Keratinocyte (primary cell): ENCODE measurements at regions not wholly inside any gene's neighbourhood (a gene's known extent, or its start where the extent isn't known, plus 50 kb on each side); places are given as distances from the start of the nearest gene placed in this dataset.

Source experiments
- DNase-seq: peaks from one replicate; pipeline ENCODE4 v3.0.0-alpha.2; 2011; ENCODE audit warnings: low read depth, missing footprints, low spot score
- FAIRE-seq: peaks from 2 replicates; lab custom pipeline; 2011; peaks lifted over from hg19 to GRCh38; lab: Jason Lieb, UNC
- H2AFZ ChIP-seq: 2 replicates; pipeline ENCODE4 v1.6.0; 2012; ENCODE audit warnings: low read length, control low read depth, inconsistent platforms; ENCODE audit not compliant: control insufficient read depth
- H3K27ac ChIP-seq: 2 replicates; pipeline ENCODE4 v1.5.1; 2011; ENCODE audit warnings: low read length; ENCODE audit not compliant: control insufficient read depth, insufficient read depth
- H3K27me3 ChIP-seq: 3 replicates; pipeline ENCODE4 v1.6.0; 2011; ENCODE audit warnings: low read length; ENCODE audit not compliant: control insufficient read depth, insufficient read depth; ENCODE audit errors: extremely low read depth
- H3K36me3 ChIP-seq, 2 experiments: 2 replicates in 1 of 2; 3 replicates in 1 of 2; pipeline ENCODE4 v1.5.1; 2011; ENCODE audit warnings: low read length in 2 of 2, mild to moderate bottlenecking in 1 of 2; ENCODE audit not compliant: control insufficient read depth in 2 of 2, insufficient read depth in 2 of 2; ENCODE audit errors: extremely low read depth in 1 of 2
- H3K4me1 ChIP-seq: 3 replicates; pipeline ENCODE4 v1.5.1; 2011; ENCODE audit warnings: low read length; ENCODE audit not compliant: control insufficient read depth, insufficient read depth; ENCODE audit errors: extremely low read depth
- H3K4me2 ChIP-seq: 3 replicates; pipeline ENCODE4 v1.6.0; 2011; ENCODE audit warnings: low read depth, low read length; ENCODE audit not compliant: control insufficient read depth, insufficient read depth; ENCODE audit errors: extremely low read depth
- H3K4me3 ChIP-seq, 3 experiments: fragments of 200-600 bp in 1 of 3; sonication (generic) in 1 of 3; 2 replicates in 2 of 3; 3 replicates in 1 of 3; pipeline ENCODE4 v1.5.1; 2011 to 2016; ENCODE audit warnings: low read length in 3 of 3, mild to moderate bottlenecking in 3 of 3, control low read depth in 2 of 3, inconsistent platforms in 1 of 3, low read depth in 1 of 3, mixed read lengths in 1 of 3, mixed run types in 1 of 3, moderate library complexity in 1 of 3; ENCODE audit not compliant: control insufficient read depth in 2 of 3, insufficient read depth in 2 of 3; ENCODE audit errors: extremely low read depth in 1 of 3
- H3K79me2 ChIP-seq: 2 replicates; pipeline ENCODE4 v1.6.0; 2012; ENCODE audit warnings: low read length; ENCODE audit not compliant: control insufficient read depth, insufficient read depth
- H3K9ac ChIP-seq: 3 replicates; pipeline ENCODE4 v1.6.0; 2011; ENCODE audit warnings: low read length; ENCODE audit not compliant: control insufficient read depth, insufficient read depth; ENCODE audit errors: extremely low read depth
- H3K9me1 ChIP-seq: 3 replicates; pipeline ENCODE4 v1.6.0; 2011; ENCODE audit warnings: low read length; ENCODE audit not compliant: control insufficient read depth, insufficient read depth; ENCODE audit errors: extremely low read depth
- H3K9me3 ChIP-seq: 2 replicates; pipeline ENCODE4 v1.5.1; 2012; ENCODE audit warnings: low read depth, low read length; ENCODE audit not compliant: control insufficient read depth
- H4K20me1 ChIP-seq: 3 replicates; pipeline ENCODE4 v1.6.0; 2011; ENCODE audit warnings: low read length; ENCODE audit not compliant: control insufficient read depth, insufficient read depth; ENCODE audit errors: extremely low read depth
- EZH2 ChIP-seq: IDR thresholded peaks from one replicate; pipeline ENCODE4 v1.6.1; 2012; ENCODE audit warnings: inconsistent platforms, mild to moderate bottlenecking, low read length, moderate library complexity
- dilution Hi-C: fragments of 300-500 bp; cut with MboI; formaldehyde crosslinking; loops from one replicate; pipeline ENCODE4 v1.7.0; 2020; ENCODE audit warnings: low sequenced_read_pairs; ENCODE audit not compliant: extremely low pct_ligation_motif_present
- TF ChIP-seq, protein P1 (sequence below), 3 experiments: IDR thresholded peaks in 1 of 3; conservative IDR thresholded peaks in 1 of 3; optimal IDR thresholded peaks in 1 of 3; 2 replicates in 2 of 3; 3 replicates in 1 of 3; pipeline versions ENCODE3 to v1.5.1; 2011; ENCODE audit warnings: low read length in 3 of 3, mild to moderate bottlenecking in 3 of 3, moderate library complexity in 2 of 3, control low read depth in 1 of 3, inconsistent platforms in 1 of 3; ENCODE audit not compliant: insufficient read depth in 2 of 3; ENCODE audit errors: extremely low read depth in 1 of 3

DNA sequence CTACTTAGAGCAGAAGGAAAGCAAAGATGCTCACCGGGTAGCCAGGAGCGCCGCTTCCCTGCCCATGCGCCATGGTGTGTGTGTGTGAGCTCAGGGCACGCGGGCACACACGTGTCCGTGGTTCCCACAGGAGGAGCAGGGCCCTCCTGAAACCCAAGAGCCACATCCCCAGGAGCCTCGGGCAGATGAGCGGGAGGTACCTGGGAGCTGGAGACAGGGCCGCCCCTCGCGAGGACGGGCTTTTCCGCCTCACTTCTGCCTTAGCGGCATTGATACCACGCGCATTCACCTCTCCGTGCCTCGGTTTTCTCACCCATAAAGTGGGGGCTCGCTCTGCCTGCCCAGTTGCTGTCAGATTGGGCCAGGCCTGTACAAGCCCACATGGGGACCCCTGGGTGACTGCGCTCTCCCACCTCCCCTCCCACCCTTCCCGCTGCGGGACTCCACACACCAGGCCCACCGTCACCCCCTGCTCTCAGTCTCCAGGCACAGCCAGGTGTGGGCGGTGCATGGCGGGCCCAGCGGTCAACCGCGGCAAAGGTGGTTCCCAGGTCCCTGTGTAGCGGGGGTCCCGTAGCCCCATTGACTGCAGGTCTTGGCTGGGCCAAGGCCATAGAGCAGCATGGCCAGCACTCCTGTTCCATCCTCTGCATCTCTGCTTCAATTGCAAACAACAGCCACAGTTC lies 66.3 kb downstream of the SIK1 start:
- Histone ChIP-seq H3K9me1 (no peaks in the 10 kb centered on the region), H3K4me1 (peaks cover 21% of the 10 kb centered on the region), H2AFZ (no peak overlapping the region), H3K27ac (no peak overlapping the region), H4K20me1 (no peaks in the 10 kb centered on the region), H3K79me2 (no peaks in the 10 kb centered on the region), H3K36me3 (no peaks in the 10 kb centered on the region), H3K9me3 (no peaks in the 10 kb centered on the region), H3K4me3 (no peak overlapping the region), H3K27me3 (peaks cover 3% of the 10 kb centered on the region), H3K9ac (peak overlapping the region; percentile 81), H3K4me2 (no peak overlapping the region)
- FAIRE-seq (no peak), DNase-seq (no peak)
- dilution Hi-C loops = no loop called here
- TF ChIP-seq EZH2 = no peak
- TF ChIP-seq, protein P1, sequence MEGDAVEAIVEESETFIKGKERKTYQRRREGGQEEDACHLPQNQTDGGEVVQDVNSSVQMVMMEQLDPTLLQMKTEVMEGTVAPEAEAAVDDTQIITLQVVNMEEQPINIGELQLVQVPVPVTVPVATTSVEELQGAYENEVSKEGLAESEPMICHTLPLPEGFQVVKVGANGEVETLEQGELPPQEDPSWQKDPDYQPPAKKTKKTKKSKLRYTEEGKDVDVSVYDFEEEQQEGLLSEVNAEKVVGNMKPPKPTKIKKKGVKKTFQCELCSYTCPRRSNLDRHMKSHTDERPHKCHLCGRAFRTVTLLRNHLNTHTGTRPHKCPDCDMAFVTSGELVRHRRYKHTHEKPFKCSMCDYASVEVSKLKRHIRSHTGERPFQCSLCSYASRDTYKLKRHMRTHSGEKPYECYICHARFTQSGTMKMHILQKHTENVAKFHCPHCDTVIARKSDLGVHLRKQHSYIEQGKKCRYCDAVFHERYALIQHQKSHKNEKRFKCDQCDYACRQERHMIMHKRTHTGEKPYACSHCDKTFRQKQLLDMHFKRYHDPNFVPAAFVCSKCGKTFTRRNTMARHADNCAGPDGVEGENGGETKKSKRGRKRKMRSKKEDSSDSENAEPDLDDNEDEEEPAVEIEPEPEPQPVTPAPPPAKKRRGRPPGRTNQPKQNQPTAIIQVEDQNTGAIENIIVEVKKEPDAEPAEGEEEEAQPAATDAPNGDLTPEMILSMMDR (optimal IDR thresholded peaks at IDR 0.05 in 1 of 3, IDR thresholded peaks at IDR 0.05 in 1 of 3, conservative IDR thresholded peaks at IDR 0.05 in 1 of 3; ENCODE audit: extremely low read depth in 1 of 3, insufficient read depth in 2 of 3, low read length in 3 of 3) = no peak

GRCh38 chr21:43358940-43359822 lies 67.8 kb downstream of the SIK1 start:
- no peak for FAIRE-seq
- H3K27ac ChIP-seq = no peak overlapping the region

More at GRCh38 chr21:43358940-43359822, 67.8 kb downstream of the SIK1 start:
- Histone ChIP-seq H2AFZ (no peak overlapping the region), H3K79me2 (no peaks in the 10 kb centered on the region), H3K4me2 (no peak overlapping the region), H4K20me1 (no peaks in the 10 kb centered on the region), H3K9ac (no peak overlapping the region), H3K4me3 (no peak overlapping the region), H3K9me1 (no peaks in the 10 kb centered on the region), H3K36me3 (no peaks in the 10 kb centered on the region), H3K4me1 (peaks cover 25% of the 10 kb centered on the region), H3K27me3 (peaks cover 3% of the 10 kb centered on the region), H3K9me3 (no peaks in the 10 kb centered on the region)
- no peak for DNase-seq
- no peak for TF ChIP-seq EZH2
- TF ChIP-seq, protein P1 (optimal IDR thresholded peaks at IDR 0.05 in 1 of 3, IDR thresholded peaks at IDR 0.05 in 1 of 3, conservative IDR thresholded peaks at IDR 0.05 in 1 of 3; ENCODE audit: extremely low read depth in 1 of 3, insufficient read depth in 2 of 3, low read length in 3 of 3) = no peak
- dilution Hi-C loops = no loop called here
